Immature natural killer cell (primary cell): ENCODE measurements at regions not wholly inside any gene's neighbourhood (a gene's known extent, or its start where the extent isn't known, plus 50 kb on each side); places are given as distances from the start of the nearest gene placed in this dataset.

ENCODE experiments used
- DNase-seq, 3 donors: peaks; one replicate each; pipeline ENCODE4 v3.0.0; 2022; ENCODE audit warnings: mixed read lengths in 1 of 3
- H3K27ac Mint-ChIP-seq, 6 donors: one replicate each; pipeline ENCODE4 v1.8.0; 2020; ENCODE audit warnings: mixed read lengths in 6 of 6, mild to moderate bottlenecking in 5 of 6, inconsistent platforms in 4 of 6, moderate library complexity in 3 of 6
- H3K27me3 Mint-ChIP-seq, 3 donors: one replicate each; pipeline ENCODE4 v1.8.0; 2020 to 2021; ENCODE audit warnings: low read depth in 3 of 3, mild to moderate bottlenecking in 3 of 3, mixed read lengths in 3 of 3, moderate library complexity in 3 of 3, inconsistent platforms in 1 of 3
- H3K36me3 Mint-ChIP-seq, 3 donors: one replicate each; pipeline ENCODE4 v1.8.0; 2020; ENCODE audit warnings: mixed read lengths in 3 of 3, inconsistent platforms in 2 of 3, mild to moderate bottlenecking in 2 of 3
- H3K4me1 Mint-ChIP-seq, 2 donors: one replicate each; pipeline ENCODE4 v1.8.0; 2020; ENCODE audit warnings: inconsistent platforms in 2 of 2, mild to moderate bottlenecking in 2 of 2, mixed read lengths in 2 of 2, moderate library complexity in 1 of 2
- H3K4me3 Mint-ChIP-seq, 5 donors: one replicate each; pipeline ENCODE4 v1.8.0; 2020; ENCODE audit warnings: mild to moderate bottlenecking in 5 of 5, mixed read lengths in 5 of 5, inconsistent platforms in 3 of 5, moderate library complexity in 3 of 5
- H3K9me3 Mint-ChIP-seq, 6 donors: one replicate each; pipeline ENCODE4 v1.8.0; 2020; ENCODE audit warnings: mild to moderate bottlenecking in 6 of 6, mixed read lengths in 6 of 6, inconsistent platforms in 4 of 6, moderate library complexity in 3 of 6

DNA sequence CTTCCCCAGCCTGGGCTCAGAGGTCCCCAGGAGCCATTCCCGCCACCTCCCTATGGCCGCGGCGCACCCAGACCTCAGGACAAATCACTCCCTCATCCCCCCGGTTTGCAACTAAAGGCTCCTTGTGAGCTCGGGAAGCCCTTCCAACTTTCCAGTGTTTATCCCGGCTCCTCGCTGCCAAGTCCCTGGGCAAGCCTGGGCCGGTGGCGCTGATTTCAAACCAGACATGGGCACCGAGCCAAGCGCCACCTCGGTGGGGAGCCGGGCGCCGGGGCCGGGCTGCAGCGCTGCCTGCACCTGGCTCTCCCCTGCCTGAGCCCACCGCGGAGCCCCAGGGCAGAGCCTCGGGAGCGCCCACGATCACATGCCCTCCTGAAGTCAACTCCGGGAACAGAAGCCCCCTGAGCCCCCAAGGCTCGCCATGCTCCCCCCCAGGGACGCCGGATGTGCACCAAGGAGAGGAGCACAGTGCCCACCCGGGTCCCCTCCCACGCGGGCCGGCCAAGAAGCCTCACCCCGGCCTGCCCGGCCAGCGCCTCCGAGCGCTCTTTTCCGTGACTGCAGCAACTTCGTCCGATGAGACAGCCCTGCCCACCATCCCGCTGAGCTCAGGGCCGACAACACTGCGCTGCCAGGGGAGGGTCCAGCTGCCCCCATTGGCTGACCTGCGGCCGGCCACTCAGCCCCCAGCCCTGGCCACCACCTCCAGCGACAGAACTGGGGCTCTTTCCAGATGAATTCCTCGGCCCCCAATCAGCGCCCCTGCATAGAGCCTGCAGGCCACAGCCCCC lies 50.0 kb downstream of the NCOR2 start:
- no peak overlapping the region for H3K27ac Mint-ChIP-seq
- H3K4me1 Mint-ChIP-seq: peaks cover 18 to 22% of the 10 kb centered on the region in 2 donors
- H3K36me3 Mint-ChIP-seq: peaks cover 3 to 12% (median 3%) of the 10 kb centered on the region in 3 donors
- no peak overlapping the region for H3K4me3 Mint-ChIP-seq
- no peak for DNase-seq
- H3K9me3 Mint-ChIP-seq: no peaks in the 10 kb centered on the region
- peaks cover 2 to 3% (median 2%) of the 10 kb centered on the region in 3 donors for H3K27me3 Mint-ChIP-seq

GRCh38 chr12:124516850-124517249 lies 50.6 kb downstream of the NCOR2 start:
- DNase-seq: no peak
- Mint-ChIP-seq H3K27ac (no peak overlapping the region), H3K9me3 (no peaks in the 10 kb centered on the region), H3K27me3 (peaks cover 0 to 2% (median 2%) of the 10 kb centered on the region in 3 donors), H3K4me3 (no peak overlapping the region), H3K36me3 (peaks cover 3 to 12% (median 7%) of the 10 kb centered on the region in 3 donors), H3K4me1 (peaks cover 18 to 27% of the 10 kb centered on the region in 2 donors)

- H3K27me3 Mint-ChIP-seq: peaks cover 0 to 2% (median 2%) of the 10 kb centered on the region in 3 donors
- peaks cover 18 to 27% of the 10 kb centered on the region in 2 donors for H3K4me1 Mint-ChIP-seq
- no peak overlapping the region for H3K27ac Mint-ChIP-seq
Observed at GRCh38 chr12:124515981-124516380, 51.4 kb downstream of the NCOR2 start.

DNA sequence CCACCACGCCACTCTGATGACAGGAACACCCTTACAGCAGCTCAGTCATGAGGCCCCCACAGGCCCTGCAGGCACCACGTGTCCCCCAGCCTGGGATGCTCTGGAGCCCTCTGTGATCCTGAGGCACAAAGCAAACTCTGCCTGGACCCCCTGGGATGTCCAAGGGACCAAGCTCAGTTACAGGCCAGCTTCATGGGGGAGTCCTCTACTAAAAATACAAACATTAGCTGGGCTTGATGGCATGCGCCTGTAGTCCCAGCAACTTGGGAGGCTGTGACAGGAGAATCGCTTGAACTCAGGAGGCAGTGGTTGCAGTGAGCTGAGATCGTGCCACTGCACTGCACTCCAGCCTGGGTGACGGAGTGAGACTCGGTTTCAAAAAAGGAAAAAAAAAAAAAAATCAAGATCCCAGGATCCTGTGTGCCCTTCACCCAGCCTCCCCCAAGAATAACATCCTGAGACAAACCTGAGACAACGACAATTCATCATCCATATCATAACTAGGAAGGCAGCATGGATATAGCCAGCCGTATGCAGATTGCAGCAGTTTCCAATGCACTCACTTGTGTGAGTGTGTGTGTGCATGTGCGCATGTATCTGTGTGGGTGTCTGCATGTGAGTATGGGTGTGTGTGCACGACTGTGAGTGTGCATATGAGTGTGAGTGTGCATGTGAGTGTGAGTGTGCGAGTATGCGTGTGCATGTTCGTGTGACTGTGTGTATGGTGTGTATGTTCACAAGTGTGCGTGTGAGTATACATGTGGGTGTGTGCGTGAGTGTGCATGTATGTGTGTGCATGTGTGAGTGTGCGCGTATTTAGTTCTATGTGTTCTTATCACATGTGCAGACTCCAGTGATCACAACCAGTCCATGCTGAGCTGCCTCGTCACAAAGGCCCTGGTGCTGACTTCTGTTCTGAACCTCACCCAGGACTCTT lies 52.1 kb downstream of the NCOR2 start:
- no peak overlapping the region for H3K27ac Mint-ChIP-seq

More at GRCh38 chr12:124515981-124516380, 51.4 kb downstream of the NCOR2 start:
- Mint-ChIP-seq H3K9me3 (no peaks in the 10 kb centered on the region), H3K36me3 (peaks cover 3 to 10% (median 7%) of the 10 kb centered on the region in 3 donors), H3K4me3 (no peak overlapping the region)
- DNase-seq: no peak

GRCh38 chr12:124514145-124514995 lies 53.0 kb downstream of the NCOR2 start:
- no peak for DNase-seq
- Mint-ChIP-seq H3K36me3 (peaks cover 3 to 10% (median 7%) of the 10 kb centered on the region in 3 donors), H3K27ac (peak overlapping the region in 1 of 6 donors; percentile 10), H3K27me3 (peaks cover 0 to 2% (median under 1%) of the 10 kb centered on the region in 3 donors), H3K9me3 (no peaks in the 10 kb centered on the region), H3K4me3 (no peak overlapping the region), H3K4me1 (peaks cover 24 to 27% of the 10 kb centered on the region in 2 donors)

More for the DNA sequence above, 52.1 kb downstream of the NCOR2 start:
- Mint-ChIP-seq H3K27me3 (peaks cover 0 to 2% (median 2%) of the 10 kb centered on the region in 3 donors), H3K4me1 (peaks cover 19 to 26% of the 10 kb centered on the region in 2 donors), H3K9me3 (no peaks in the 10 kb centered on the region), H3K4me3 (no peak overlapping the region), H3K36me3 (peaks cover 3 to 10% (median 7%) of the 10 kb centered on the region in 3 donors)
- no peak for DNase-seq

- H3K9me3 Mint-ChIP-seq: no peaks in the 10 kb centered on the region
- H3K27me3 Mint-ChIP-seq: peaks cover 0 to 6% (median 3%) of the 10 kb centered on the region in 3 donors
- DNase-seq: no peak
- H3K4me3 Mint-ChIP-seq: no peak overlapping the region
- peaks cover 28 to 29% of the 10 kb centered on the region in 2 donors for H3K4me1 Mint-ChIP-seq
- no peak overlapping the region for H3K27ac Mint-ChIP-seq
- peaks cover 3 to 7% (median 6%) of the 10 kb centered on the region in 3 donors for H3K36me3 Mint-ChIP-seq
Observed at GRCh38 chr12:124513297-124513867, 54.0 kb downstream of the NCOR2 start.

- Mint-ChIP-seq H3K36me3 (peaks cover 3 to 7% (median 6%) of the 10 kb centered on the region in 3 donors), H3K4me3 (no peak overlapping the region), H3K27me3 (peaks cover 0 to 6% (median 6%) of the 10 kb centered on the region in 3 donors), H3K27ac (no peak overlapping the region), H3K4me1 (peaks cover 29 to 33% of the 10 kb centered on the region in 2 donors), H3K9me3 (no peaks in the 10 kb centered on the region)
- DNase-seq: no peak
Observed at GRCh38 chr12:124512667-124513296, 54.6 kb downstream of the NCOR2 start.

DNA sequence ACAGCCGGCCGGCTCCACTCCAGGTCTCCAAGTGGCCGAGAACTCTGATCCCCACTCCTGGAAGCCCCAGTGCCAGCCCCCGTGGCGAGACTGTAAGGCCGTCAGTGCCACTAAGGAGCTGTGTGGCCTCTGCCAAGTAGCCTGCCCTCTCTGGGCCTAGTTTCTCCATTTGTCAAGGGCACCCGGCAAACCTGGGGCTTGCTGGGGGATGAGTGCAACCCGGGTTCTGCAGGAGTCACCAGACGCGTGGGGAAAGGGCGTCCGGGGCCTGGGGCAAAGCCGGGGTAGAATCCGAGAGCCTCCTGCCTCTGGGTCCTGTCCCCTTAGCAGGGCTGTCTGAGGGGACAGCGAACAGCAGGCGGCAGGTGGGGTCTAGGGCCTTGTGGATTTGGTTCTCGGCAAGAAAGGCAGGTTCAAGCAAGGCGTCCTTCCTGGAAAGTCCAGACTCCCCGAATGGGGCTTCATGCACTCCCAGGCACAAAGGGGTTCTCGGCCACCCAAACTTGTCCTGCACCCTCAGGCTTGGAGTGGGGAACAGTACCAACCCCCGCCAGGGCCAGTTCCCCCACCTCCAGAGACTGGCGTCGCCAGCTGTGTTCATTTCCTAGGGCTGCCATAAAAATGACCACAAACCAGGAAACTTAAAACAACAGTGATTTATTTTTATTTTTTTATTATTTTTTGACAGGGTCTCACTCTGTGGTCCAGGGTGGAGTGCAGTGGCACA lies 56.0 kb downstream of the NCOR2 start:
- H3K9me3 Mint-ChIP-seq: no peaks in the 10 kb centered on the region
- H3K36me3 Mint-ChIP-seq: peaks cover 3 to 7% (median 6%) of the 10 kb centered on the region in 3 donors
- no peak for DNase-seq
- no peak overlapping the region for H3K4me3 Mint-ChIP-seq
- H3K27me3 Mint-ChIP-seq: peaks cover 0 to 6% (median 5%) of the 10 kb centered on the region in 3 donors
- H3K4me1 Mint-ChIP-seq: peaks cover 35 to 41% of the 10 kb centered on the region in 2 donors
- no peak overlapping the region for H3K27ac Mint-ChIP-seq

- peak overlapping the region in 2 of 6 donors; percentile 40 to 79 for H3K27ac Mint-ChIP-seq
- H3K9me3 Mint-ChIP-seq: no peaks in the 10 kb centered on the region
- H3K4me1 Mint-ChIP-seq: peaks cover 36 to 42% of the 10 kb centered on the region in 2 donors
- peaks cover 0 to 6% (median 5%) of the 10 kb centered on the region in 3 donors for H3K27me3 Mint-ChIP-seq
- peaks cover 3 to 5% (median 3%) of the 10 kb centered on the region in 3 donors for H3K36me3 Mint-ChIP-seq
- no peak for DNase-seq
- no peak overlapping the region for H3K4me3 Mint-ChIP-seq
Observed at GRCh38 chr12:124510301-124510970, 57.0 kb downstream of the NCOR2 start.

DNA sequence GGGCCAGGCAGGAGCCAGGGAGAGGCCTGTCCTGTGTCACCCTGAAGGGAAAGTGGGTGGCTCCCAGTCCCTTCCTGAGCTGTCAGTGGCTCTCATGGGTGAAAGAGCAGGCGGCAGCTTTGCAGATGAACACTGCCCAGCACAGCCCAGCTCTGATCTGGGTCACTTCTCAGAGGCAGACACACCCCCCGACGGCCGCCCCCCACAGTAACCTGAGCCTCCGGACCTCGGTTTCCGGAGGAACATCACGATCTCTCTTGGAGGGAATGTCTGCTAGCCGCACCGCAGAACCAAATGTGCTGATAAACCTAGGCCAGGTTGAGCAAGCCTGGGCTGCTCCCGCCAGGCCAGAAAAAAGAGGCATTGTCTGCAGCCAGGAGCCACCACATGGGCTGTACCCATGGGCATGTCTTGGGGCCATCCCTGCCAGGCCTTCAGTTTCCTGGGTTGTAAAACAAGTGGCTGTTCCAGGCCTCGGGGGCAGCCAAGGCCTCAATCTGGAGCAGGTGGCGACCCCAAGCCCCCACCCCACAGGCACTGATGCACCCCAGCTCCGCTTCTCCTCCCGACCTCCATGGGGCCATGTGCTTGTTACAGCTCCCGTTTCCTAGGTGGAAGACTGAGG lies 57.6 kb downstream of the NCOR2 start:
- H3K36me3 Mint-ChIP-seq: peaks cover 0 to 4% (median 3%) of the 10 kb centered on the region in 3 donors
- no peaks in the 10 kb centered on the region for H3K9me3 Mint-ChIP-seq
- peaks cover 0 to 6% (median 5%) of the 10 kb centered on the region in 3 donors for H3K27me3 Mint-ChIP-seq
- no peak for DNase-seq
- peak overlapping the region in 2 of 5 donors; percentile 20 to 61 for H3K4me3 Mint-ChIP-seq
- peak overlapping the region in 2 of 6 donors; percentile 13 to 30 for H3K27ac Mint-ChIP-seq
- H3K4me1 Mint-ChIP-seq: peaks cover 36 to 42% of the 10 kb centered on the region in 2 donors

GRCh38 chr12:124509300-124509675 lies 58.1 kb downstream of the NCOR2 start:
- Mint-ChIP-seq H3K4me3 (no peak overlapping the region), H3K9me3 (no peaks in the 10 kb centered on the region), H3K36me3 (peaks cover 0 to 4% (median 3%) of the 10 kb centered on the region in 3 donors), H3K4me1 (peaks cover 36 to 45% of the 10 kb centered on the region in 2 donors), H3K27me3 (peaks cover 0 to 6% (median 5%) of the 10 kb centered on the region in 3 donors), H3K27ac (peak overlapping the region in 1 of 6 donors; percentile 59)
- DNase-seq: no peak
